GM12874 (cell line): ENCODE measurements at regions not wholly inside any gene's neighbourhood (a gene's known extent, or its start where the extent isn't known, plus 50 kb on each side); places are given as distances from the start of the nearest gene placed in this dataset.

Experiments used
- CTCF ChIP-seq: IDR thresholded peaks from 2 replicates; pipeline ENCODE4 v1.5.1; 2011; ENCODE audit warnings: low read depth, mild to moderate bottlenecking, control low read depth, low read length, moderate library complexity; ENCODE audit not compliant: insufficient read depth

GRCh38 chr1:118485757-118486156, 300.7 kb upstream of the SPAG17 start:
- TF ChIP-seq CTCF = no peak

GRCh38 chr1:118484893-118485292, 299.9 kb upstream of the SPAG17 start:
- TF ChIP-seq CTCF = no peak

- TF ChIP-seq CTCF = no peak
Measured at GRCh38 chr1:118483245-118484006, 298.4 kb upstream of the SPAG17 start.

- no peak for TF ChIP-seq CTCF
Measured at GRCh38 chr1:118481126-118481525, 296.1 kb upstream of the SPAG17 start.

- TF ChIP-seq CTCF = no peak
Measured at GRCh38 chr1:118479351-118479750, 294.3 kb upstream of the SPAG17 start.

GRCh38 chr1:118473825-118474224, 288.8 kb upstream of the SPAG17 start:
- TF ChIP-seq CTCF = no peak

- peak; percentile 31; the same call in 1 of the 2 replicates for TF ChIP-seq CTCF
Measured at GRCh38 chr1:118461154-118461553, 276.1 kb upstream of the SPAG17 start.

GRCh38 chr1:118459871-118460270, 274.8 kb upstream of the SPAG17 start:
- TF ChIP-seq CTCF = no peak
